ENCODE measurements at regions not wholly inside any gene's neighbourhood (a gene's known extent, or its start where the extent isn't known, plus 50 kb on each side); places are given as distances from the start of the nearest gene placed in this dataset.
"Not testable (repeated sequence)": the region's sequence is repeated elsewhere in the genome, so short reads cannot be mapped to it uniquely, and the experiment has no call there.

DNA sequence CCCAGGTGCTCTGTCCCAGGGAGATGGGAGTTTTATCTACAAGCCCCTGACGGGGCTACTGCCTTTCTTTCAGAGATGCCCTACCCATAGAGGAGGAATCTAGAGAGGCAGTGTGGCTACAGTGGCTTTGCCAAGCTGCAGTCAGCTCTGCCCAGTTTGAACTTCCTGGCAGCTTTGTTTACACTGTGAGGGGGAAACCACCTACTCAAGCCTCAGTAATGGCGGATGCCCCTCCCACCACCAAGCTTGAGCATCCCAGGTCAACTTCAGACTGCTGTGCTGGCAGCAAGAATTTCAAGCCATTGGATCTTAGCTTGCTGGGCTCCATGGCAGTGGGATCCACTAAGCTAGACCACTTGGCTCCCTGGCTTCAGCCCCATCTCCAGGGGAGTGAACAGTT lies 53.1 kb upstream of the TMEM252 start:
- not testable (repeated sequence) for H3K4me3 Mint-ChIP-seq; H3K27me3 Mint-ChIP-seq; H3K27ac Mint-ChIP-seq; H3K4me1 Mint-ChIP-seq (ENCODE audit: low read depth); H3K36me3 Mint-ChIP-seq; H3K9me3 Mint-ChIP-seq (ENCODE audit: low read depth)

DNA sequence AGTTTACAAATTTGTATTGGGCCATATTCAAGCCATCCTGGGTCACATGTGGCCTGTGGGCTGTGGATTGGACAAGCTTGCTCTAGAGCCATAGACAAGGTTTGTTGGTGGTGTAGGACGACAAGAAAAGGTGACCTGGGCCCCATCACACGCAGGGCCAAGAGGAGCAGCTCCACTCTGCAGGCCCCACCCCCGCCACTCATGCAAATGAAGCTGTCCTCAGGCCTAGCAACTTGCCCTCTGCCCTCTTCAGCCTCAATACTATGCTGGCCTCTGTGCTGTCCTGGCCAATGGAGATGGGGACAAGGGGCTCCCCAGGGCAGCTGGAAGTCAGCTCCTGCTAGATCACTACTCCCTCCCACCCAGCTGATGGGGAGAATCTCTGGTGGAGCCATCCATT lies 55.2 kb upstream of the TMEM252 start:
- no peaks in the 10 kb centered on the region for H3K4me1 Mint-ChIP-seq (ENCODE audit: low read depth)

DNA sequence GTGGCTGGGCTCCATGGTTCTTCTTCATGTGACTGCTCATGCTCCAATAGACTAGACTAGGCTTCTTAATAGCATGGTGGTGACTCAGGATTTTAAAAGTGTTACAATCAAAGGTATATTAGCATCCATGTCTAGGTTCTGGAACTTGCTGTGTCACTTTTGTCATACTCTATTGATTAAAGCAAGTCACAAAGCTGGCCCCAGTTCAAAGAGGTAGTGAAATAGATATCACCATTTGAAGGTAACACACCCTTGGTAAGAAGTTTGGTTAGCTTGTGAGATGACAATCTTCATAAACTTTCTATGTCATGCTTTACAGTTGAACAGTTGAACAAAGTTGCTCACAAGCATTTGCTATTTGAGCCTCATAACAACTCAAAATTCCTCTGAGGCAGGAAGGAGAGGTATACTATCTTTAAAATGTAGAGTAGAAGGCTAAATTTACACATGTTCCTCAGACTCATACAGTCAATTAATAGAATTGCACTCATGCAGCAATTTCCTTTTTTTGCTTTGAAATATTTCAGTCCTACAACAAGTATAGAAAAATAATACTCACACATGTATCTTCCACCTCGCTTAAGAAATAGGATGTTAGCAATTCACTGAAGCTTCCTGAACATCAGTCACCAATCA lies 56.8 kb upstream of the TMEM252 start:
- Mint-ChIP-seq H3K36me3 (no peaks in the 10 kb centered on the region), H3K4me1 (ENCODE audit: low read depth) (no peaks in the 10 kb centered on the region), H3K27ac (no peak overlapping the region), H3K4me3 (no peak overlapping the region), H3K27me3 (peaks cover 22% of the 10 kb centered on the region), H3K9me3 (ENCODE audit: low read depth) (no peaks in the 10 kb centered on the region)

More for the DNA sequence above, 55.2 kb upstream of the TMEM252 start:
- Mint-ChIP-seq H3K36me3 (no peaks in the 10 kb centered on the region), H3K27ac (no peak overlapping the region), H3K9me3 (ENCODE audit: low read depth) (no peaks in the 10 kb centered on the region), H3K27me3 (peaks cover 21% of the 10 kb centered on the region), H3K4me3 (no peak overlapping the region)

DNA sequence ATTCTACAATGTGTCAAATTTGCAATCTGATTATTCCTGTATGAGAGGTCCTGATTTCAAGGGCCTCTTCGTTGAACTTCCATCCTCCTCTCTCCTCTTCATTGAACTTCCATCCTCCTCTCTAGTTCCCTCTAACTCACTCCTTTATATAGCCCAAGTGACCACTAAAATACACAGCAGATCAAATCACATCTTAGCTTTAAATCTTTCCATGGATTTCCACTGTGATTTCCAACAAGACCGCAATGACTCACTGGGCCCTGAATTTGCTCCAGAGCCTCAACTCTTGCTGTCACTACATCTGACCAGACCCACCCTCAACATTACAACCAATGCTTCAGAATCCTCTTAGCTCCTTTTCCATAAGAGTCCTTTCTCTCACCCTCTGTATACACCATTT lies 59.1 kb upstream of the TMEM252 start:
- no peaks in the 10 kb centered on the region for H3K4me1 Mint-ChIP-seq (ENCODE audit: low read depth)

DNA sequence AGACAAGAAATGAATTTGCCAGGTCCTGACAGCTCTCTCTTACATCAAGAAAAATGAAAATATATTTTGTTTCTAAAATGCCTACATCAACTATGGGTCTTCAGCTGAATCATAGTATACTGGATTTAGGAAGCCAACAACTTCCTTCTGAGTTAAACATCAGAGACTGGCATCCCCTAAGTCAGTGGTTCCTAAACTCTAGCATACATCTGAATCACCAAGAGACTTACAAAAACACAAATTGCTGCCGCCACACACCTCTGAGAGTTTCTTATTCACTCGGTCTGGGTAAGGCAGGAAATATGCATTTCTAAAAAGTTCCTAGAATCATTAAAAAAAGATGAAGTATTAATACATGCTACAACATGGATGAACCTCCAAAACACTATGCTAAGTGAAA lies 60.4 kb upstream of the TMEM252 start:
- Mint-ChIP-seq H3K27me3 (peaks cover 16% of the 10 kb centered on the region), H3K4me1 (ENCODE audit: low read depth) (no peaks in the 10 kb centered on the region), H3K36me3 (no peaks in the 10 kb centered on the region), H3K27ac (no peak overlapping the region), H3K9me3 (ENCODE audit: low read depth) (no peaks in the 10 kb centered on the region), H3K4me3 (no peak overlapping the region)

More for the DNA sequence above, 59.1 kb upstream of the TMEM252 start:
- H3K27ac Mint-ChIP-seq: no peak overlapping the region
- H3K9me3 Mint-ChIP-seq (ENCODE audit: low read depth): no peaks in the 10 kb centered on the region
- peaks cover 23% of the 10 kb centered on the region for H3K27me3 Mint-ChIP-seq
- H3K4me3 Mint-ChIP-seq: no peak overlapping the region
- no peaks in the 10 kb centered on the region for H3K36me3 Mint-ChIP-seq

DNA sequence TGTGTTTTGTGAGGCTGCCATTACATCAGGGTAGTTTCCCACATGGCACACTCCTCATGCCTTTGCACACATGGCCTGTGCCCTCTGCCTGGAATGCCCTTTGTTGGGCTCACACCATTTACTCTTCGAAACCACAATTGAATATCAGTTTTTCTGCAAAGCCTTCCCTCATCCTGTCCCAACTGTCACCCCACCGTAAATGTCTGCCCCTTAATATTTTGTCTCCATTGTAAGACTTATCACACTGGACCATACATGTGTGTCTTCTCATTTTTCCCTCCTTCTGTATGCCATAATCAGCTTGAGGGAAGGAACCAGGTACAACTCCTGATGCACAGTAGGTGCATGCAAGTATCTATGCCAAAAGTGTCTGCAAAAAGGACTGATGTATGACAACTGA lies 62.7 kb upstream of the TMEM252 start:
- H3K4me3 Mint-ChIP-seq: no peak overlapping the region
- H3K9me3 Mint-ChIP-seq (ENCODE audit: low read depth): no peaks in the 10 kb centered on the region
- H3K4me1 Mint-ChIP-seq (ENCODE audit: low read depth): no peaks in the 10 kb centered on the region
- peaks cover 16% of the 10 kb centered on the region for H3K27me3 Mint-ChIP-seq
- no peak overlapping the region for H3K27ac Mint-ChIP-seq
- H3K36me3 Mint-ChIP-seq: no peaks in the 10 kb centered on the region

DNA sequence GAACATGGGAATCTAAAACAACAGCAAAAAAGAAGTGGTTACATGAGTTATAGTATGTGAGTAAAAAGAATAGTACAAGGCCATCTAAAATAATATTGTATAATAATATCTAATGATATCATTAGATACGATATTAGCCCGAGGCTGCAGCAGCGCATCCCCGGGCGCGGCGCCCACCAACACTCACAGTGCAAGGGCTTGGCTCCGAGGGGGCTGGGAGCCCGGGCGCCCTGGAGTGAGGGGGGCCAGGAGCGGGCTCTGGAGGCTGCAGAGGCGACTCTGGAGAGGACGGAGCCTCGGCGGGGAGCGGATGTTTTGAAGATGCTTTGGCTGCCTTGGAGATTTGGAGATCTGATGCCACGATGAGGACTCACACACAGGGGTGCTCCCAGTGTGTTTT lies 68.1 kb upstream of the TMEM252 start:
- Mint-ChIP-seq H3K36me3 (no peaks in the 10 kb centered on the region), H3K4me3 (no peak overlapping the region), H3K4me1 (ENCODE audit: low read depth) (no peaks in the 10 kb centered on the region), H3K27ac (no peak overlapping the region), H3K27me3 (peaks cover 2% of the 10 kb centered on the region), H3K9me3 (ENCODE audit: low read depth) (no peaks in the 10 kb centered on the region)

DNA sequence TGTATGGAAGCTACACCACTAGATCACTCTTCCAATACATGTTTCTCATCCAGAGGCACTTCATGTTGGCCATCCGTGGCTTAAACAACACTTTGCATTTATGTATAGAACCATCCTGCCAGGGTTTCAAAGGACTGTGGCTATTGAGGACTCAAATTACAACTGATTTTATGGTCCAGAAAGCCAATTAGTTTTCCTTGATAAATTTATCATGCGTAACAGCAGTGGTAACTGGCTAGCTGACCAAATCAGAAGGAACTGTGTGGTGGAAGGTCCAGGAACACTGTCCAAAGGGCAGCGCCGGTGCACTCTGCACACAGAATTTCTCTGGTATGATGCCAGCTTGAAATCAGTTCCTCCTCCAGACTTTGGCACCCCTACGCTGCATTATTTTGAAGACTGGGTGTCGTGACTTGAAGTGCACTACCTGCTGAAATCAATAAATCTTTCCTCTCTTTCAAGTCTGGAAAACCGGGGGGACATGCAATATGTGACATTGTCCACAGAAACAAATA lies 69.3 kb upstream of the TMEM252 start:
- Mint-ChIP-seq H3K27ac (no peak overlapping the region), H3K9me3 (ENCODE audit: low read depth) (no peaks in the 10 kb centered on the region), H3K4me3 (no peak overlapping the region), H3K27me3 (peaks cover 2% of the 10 kb centered on the region), H3K36me3 (no peaks in the 10 kb centered on the region), H3K4me1 (ENCODE audit: low read depth) (no peaks in the 10 kb centered on the region)

DNA sequence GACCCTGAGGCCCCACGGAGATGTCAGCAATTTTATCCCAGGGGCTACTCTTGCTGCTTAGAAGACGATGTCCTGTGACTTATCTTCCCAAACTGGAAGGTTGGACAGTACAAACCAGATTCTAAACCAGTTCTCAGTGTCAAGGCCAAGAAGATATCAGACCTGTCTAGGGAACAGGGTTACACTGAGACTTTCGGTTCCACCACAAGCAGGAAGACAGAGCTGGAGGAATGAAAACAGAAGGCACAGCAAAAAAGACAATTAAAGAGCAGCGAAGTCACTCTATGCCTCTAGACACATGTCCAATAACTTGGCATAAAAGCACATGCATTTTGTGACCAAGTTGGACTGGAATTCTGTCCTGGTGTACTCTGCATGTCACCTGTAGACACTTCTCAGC lies 73.4 kb upstream of the TMEM252 start:
- H3K9me3 Mint-ChIP-seq (ENCODE audit: low read depth): peaks cover 4% of the 10 kb centered on the region
- H3K27me3 Mint-ChIP-seq: peaks cover 4% of the 10 kb centered on the region
- H3K27ac Mint-ChIP-seq: no peak overlapping the region
- no peaks in the 10 kb centered on the region for H3K4me1 Mint-ChIP-seq (ENCODE audit: low read depth)
- no peak overlapping the region for H3K4me3 Mint-ChIP-seq
- H3K36me3 Mint-ChIP-seq: no peaks in the 10 kb centered on the region

DNA sequence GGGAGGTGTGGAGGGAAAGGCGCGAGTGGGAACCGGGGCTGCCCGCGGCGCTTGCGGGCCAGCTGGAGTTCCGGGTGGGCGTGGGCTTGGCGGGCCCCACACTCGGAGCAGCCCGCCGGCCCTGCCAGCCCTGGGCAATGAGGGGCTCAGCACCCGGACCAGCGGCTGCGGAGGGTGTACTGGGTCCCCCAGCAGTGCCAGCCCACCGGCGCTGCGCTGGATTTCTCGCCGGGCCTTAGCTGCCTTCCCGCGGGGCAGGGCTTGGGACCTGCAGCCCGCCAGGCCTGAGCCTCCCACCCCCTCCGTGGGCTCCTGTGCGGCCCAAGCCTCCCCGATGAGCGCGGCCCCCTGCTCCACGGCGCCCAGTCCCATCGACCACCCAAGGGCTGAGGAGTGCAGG lies 76.3 kb upstream of the TMEM252 start:
- not testable (repeated sequence) for H3K4me3 Mint-ChIP-seq; H3K36me3 Mint-ChIP-seq; H3K27ac Mint-ChIP-seq; H3K9me3 Mint-ChIP-seq (ENCODE audit: low read depth); H3K27me3 Mint-ChIP-seq; H3K4me1 Mint-ChIP-seq (ENCODE audit: low read depth)

DNA sequence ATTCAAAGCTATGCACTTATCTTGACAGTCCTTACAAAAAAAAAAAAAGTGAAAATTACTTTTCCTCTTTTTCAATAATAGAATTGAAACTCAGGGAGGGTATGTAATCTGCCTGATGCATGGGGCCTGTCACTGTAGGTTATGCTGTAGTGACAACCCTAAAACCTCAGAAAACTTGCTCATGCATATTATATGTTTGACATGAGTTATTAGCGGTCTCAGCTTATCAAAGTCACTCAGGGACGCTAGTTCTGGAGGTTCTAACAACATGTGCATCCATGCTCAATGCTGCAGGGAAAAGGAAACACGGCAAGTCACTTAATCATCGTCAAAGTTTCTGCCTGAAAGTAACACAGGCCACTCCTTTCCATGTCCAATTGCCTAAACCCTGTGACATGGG lies 78.4 kb upstream of the TMEM252 start:
- Mint-ChIP-seq H3K9me3 (ENCODE audit: low read depth) (peaks cover 4% of the 10 kb centered on the region), H3K4me1 (ENCODE audit: low read depth) (no peaks in the 10 kb centered on the region), H3K27me3 (peaks cover 2% of the 10 kb centered on the region), H3K27ac (no peak overlapping the region), H3K36me3 (no peaks in the 10 kb centered on the region), H3K4me3 (no peak overlapping the region)

DNA sequence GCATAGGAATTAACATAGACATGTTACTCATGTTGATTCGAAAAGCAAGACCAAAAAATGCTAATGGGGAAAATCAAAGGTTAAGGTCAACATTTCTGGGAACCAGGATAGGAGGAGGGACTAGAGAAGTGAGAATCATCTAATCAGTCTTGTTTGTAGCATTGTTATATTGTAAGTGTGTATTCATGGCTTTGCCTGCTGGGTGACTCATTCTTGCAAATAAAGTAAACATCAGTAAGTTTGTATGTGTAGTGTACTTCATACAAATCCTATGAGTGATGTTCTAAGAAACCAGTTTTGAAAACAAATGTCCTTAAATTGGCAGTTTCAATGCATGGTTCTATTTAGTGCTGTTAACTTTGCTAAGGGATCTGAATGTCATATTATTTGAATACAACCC lies 79.0 kb upstream of the TMEM252 start:
- Mint-ChIP-seq H3K4me3 (no peak overlapping the region), H3K4me1 (ENCODE audit: low read depth) (no peaks in the 10 kb centered on the region), H3K27me3 (peaks cover 2% of the 10 kb centered on the region), H3K36me3 (no peaks in the 10 kb centered on the region), H3K27ac (no peak overlapping the region), H3K9me3 (ENCODE audit: low read depth) (peaks cover 4% of the 10 kb centered on the region)

DNA sequence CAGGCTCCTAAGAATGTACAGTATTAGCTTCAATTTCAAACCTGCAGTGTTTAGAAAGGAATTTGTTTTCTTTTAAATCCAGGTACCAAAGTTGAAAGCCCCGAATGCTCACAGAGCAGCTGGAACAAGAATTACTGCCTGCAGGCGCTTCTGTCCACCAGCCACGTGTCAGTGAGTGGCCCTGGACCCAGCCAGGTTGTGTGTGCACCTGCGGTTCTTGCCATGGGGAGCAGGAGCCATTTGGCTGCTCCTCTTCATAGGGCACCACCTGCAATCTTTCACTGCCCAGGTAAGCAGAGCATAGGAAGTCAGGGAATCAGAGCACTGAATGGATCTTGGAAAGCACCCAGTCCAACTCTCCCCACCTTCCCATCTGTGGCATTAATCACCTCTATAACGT lies 79.5 kb upstream of the PIP5K1B start:
- Mint-ChIP-seq H3K36me3 (no peaks in the 10 kb centered on the region), H3K9me3 (ENCODE audit: low read depth) (no peaks in the 10 kb centered on the region), H3K4me3 (no peak overlapping the region)

DNA sequence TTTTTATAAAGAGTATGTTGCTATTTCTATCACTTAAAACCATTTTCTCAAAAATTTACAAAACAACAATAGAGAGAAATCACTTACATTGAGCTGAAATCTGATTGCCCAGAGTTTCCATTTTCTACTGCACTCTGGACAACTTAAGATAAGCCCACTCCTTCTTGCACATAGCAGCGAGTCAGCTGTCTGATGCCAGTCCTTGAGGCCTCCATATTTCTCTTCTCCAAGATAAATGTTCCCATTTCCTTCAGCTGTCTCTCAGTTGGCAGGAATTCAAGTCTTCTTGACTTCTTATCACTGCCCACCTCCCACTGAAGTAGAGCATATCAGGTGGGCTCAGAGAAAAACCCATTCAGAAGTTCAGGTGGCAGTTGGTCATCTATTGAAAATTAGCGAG lies 78.5 kb upstream of the PIP5K1B start:
- no peaks in the 10 kb centered on the region for H3K4me1 Mint-ChIP-seq (ENCODE audit: low read depth)
- no peaks in the 10 kb centered on the region for H3K9me3 Mint-ChIP-seq (ENCODE audit: low read depth)
- H3K4me3 Mint-ChIP-seq: no peak overlapping the region
- no peak overlapping the region for H3K27ac Mint-ChIP-seq
- H3K36me3 Mint-ChIP-seq: no peaks in the 10 kb centered on the region
- H3K27me3 Mint-ChIP-seq: no peaks in the 10 kb centered on the region

More for the DNA sequence above, 79.5 kb upstream of the PIP5K1B start:
- Mint-ChIP-seq H3K27me3 (no peaks in the 10 kb centered on the region), H3K4me1 (ENCODE audit: low read depth) (no peaks in the 10 kb centered on the region), H3K27ac (no peak overlapping the region)

DNA sequence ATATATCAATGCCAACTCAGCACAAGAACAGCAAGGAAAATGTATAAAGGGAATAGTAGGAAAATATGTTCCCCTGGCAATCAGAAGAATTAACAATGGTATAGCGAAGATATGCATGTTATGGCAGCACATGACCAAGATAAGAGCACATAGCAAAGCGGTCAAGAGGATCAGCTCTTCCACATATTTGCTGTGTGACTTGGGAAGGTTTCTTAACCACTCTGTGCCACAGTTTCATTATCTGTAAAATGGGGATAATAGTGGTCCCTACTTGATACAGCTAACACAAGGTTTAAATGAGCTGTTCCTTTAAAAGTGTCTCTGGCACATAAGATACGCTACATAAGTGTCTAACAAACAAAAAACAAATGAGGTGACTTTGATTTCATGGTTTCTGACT lies 77.9 kb upstream of the PIP5K1B start:
- Mint-ChIP-seq H3K27me3 (no peaks in the 10 kb centered on the region), H3K9me3 (ENCODE audit: low read depth) (no peaks in the 10 kb centered on the region), H3K4me1 (ENCODE audit: low read depth) (no peaks in the 10 kb centered on the region), H3K27ac (no peak overlapping the region), H3K36me3 (no peaks in the 10 kb centered on the region), H3K4me3 (no peak overlapping the region)

DNA sequence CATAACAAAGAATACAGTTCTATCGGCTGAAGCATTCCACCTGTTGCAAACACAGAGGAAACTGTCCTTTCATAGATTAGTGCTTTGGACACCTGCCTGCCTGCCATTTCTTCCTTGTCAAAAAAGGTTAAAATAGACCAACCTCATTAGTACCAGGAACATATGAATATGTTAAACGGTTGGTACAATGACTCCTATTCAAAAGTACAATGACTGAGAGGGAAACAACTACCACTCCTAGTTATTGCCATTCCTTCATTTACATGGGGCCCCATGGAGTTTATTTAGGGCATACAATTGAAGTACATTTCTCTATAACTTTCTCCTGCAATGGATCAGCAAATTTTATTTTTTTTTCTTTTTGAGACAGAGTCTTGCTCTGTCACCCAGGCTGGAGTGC lies 77.4 kb upstream of the PIP5K1B start:
- Mint-ChIP-seq H3K36me3 (no peaks in the 10 kb centered on the region), H3K4me3 (no peak overlapping the region), H3K9me3 (ENCODE audit: low read depth) (no peaks in the 10 kb centered on the region), H3K4me1 (ENCODE audit: low read depth) (no peaks in the 10 kb centered on the region), H3K27me3 (no peaks in the 10 kb centered on the region), H3K27ac (no peak overlapping the region)

Measured in activated naive CD8-positive, alpha-beta T cell (primary cell).